Stomach (tissue), 8 donors: ENCODE measurements at regions not wholly inside any gene's neighbourhood (a gene's known extent, or its start where the extent isn't known, plus 50 kb on each side); places are given as distances from the start of the nearest gene placed in this dataset.

Source experiments
- DNase-seq, 2 donors: peaks; one replicate each; pipeline versions ENCODE4 v3.0.0 to v3.0.0-alpha.2; 2013 to 2019
- H3K27ac ChIP-seq, 5 donors: fragments of 200-600 bp in 4 of 5; sonication (generic) in 4 of 5; one replicate each; pipeline ENCODE4 v1.5.1; 2013 to 2019; ENCODE audit warnings: mild to moderate bottlenecking in 1 of 5, moderate library complexity in 1 of 5
- H3K27me3 ChIP-seq, 3 donors: fragments of 200-600 bp; sonication (generic); one replicate each; pipeline ENCODE4 v1.5.1; 2017 to 2019; ENCODE audit warnings: mixed run types in 1 of 3
- H3K36me3 ChIP-seq, 4 donors: fragments of 200-600 bp; sonication (generic); 1 replicate in 3 of 4; 2 replicates in 1 of 4; pipeline ENCODE4 v1.5.1; 2016 to 2019
- H3K4me1 ChIP-seq, 4 donors: fragments of 200-600 bp; sonication (generic); one replicate each; pipeline ENCODE4 v1.5.1; 2016 to 2019
- H3K4me3 ChIP-seq, 4 donors: fragments of 200-600 bp; sonication (generic) in 3 of 4; one replicate each; pipeline ENCODE4 v1.5.1; 2016 to 2019; ENCODE audit warnings: mild to moderate bottlenecking in 1 of 4
- H3K9me3 ChIP-seq, 4 donors: fragments of 200-600 bp; sonication (generic); one replicate each; pipeline ENCODE4 v1.5.1; 2016 to 2019
- CTCF ChIP-seq, 7 experiments: fragments of 450-650 bp in 4 of 7; fragments of 200-600 bp in 3 of 7; sonication (generic) in 3 of 7; IDR thresholded peaks; one replicate each; pipeline ENCODE4 v1.5.1; 2016 to 2019; ENCODE audit warnings: antibody characterized with exemption in 7 of 7, control low read depth in 2 of 7, mild to moderate bottlenecking in 1 of 7
- EP300 ChIP-seq: sonication (generic); formaldehyde crosslinking; IDR thresholded peaks from one replicate; pipeline ENCODE4 v1.6.1; 2017; ENCODE audit warnings: antibody characterized with exemption
- POLR2A ChIP-seq, 4 donors: fragments of 450-650 bp; IDR thresholded peaks; one replicate each; pipeline ENCODE4 v1.6.1; 2016; ENCODE audit warnings: antibody characterized with exemption in 4 of 4, control low read depth in 2 of 4, mild to moderate bottlenecking in 1 of 4, moderate library complexity in 1 of 4
- POLR2AphosphoS5 ChIP-seq, 3 donors: sonication (generic); formaldehyde crosslinking; IDR thresholded peaks; one replicate each; pipeline ENCODE4 v1.6.1; 2016; ENCODE audit warnings: antibody characterized with exemption in 3 of 3
- WGBS, 5 donors: extraction: QIAGEN DNeasy Blood & Tissue Kit in 3 of 5; methylation state at CpG; one replicate each; pipeline versions ENCODE4 v1.1.5 to v1.1.7; 2013 to 2018; 5-methylcytosine and 5-hydroxymethylcytosine counted together
- intact Hi-C: fragments of 100-400 bp; cut with DNase I; formaldehyde crosslinking; loops from one replicate; pipeline ENCODE4 v1.15.1; 2023; ENCODE audit warnings: low total_unique reads
- donor health status: healthy with polysubstance abuse.
- donor health status: Bipolar disorder and iron deficiency.
- donor health status: healthy.

DNA sequence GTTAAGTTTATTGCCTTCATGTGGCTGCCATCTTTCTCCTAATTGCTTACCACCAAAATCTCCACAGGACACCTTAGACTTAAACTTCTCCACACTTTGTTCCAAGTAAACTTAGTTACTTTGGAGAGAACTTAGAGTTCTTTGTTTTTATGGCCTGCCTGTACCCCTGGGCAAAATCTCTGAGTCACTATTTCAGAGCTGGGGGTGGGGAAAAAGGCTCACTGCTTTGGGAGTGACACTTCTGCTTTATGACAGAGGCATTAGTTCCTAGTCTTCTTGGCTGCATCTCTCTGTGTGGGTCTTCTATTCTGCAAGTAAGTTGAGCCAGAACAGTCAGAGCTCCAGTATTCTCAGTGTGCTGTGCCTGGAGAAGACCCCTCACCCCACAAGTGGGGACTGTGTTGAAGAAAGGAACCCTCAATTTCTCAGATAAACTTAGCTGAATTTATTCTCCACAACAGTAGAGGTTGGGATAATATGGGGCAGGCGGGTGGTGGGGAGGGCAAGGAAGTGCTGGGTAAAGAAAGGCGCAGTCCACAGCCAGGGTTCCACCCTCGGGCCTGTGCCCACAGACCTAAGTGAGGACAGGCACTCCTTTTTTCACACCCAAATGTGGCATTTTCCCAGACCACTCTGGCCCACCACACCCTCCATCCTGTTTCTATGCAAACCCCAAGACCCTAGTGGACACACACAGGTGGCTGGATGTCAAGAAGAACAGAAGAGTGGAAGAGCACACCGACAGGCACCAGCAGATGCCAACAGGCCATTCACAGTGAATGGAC, 636.6 kb upstream of the MAN1A1 start:
- intact Hi-C loops, result no loop called here
- no peak for TF ChIP-seq CTCF (IDR thresholded peaks at IDR 0.05)
- no peak for TF ChIP-seq POLR2AphosphoS5 (IDR thresholded peaks at IDR 0.05)
- no peak for TF ChIP-seq POLR2A (IDR thresholded peaks at IDR 0.05)
- TF ChIP-seq EP300, result no peak
- H3K36me3 ChIP-seq, result no peaks in the 10 kb centered on the region
- H3K27me3 ChIP-seq, result no peaks in the 10 kb centered on the region
- no peaks in the 10 kb centered on the region for H3K9me3 ChIP-seq
- no peaks in the 10 kb centered on the region for H3K4me1 ChIP-seq
- no peak overlapping the region for H3K4me3 ChIP-seq
- no peak for DNase-seq
- H3K27ac ChIP-seq, result no peak overlapping the region
- WGBS, 5 donors, result 84 to 87% (median 85%) methylated on average over 4 of the region's 4 CpGs

- intact Hi-C loops, result no loop called here
- Histone ChIP-seq H3K4me1 (no peaks in the 10 kb centered on the region), H3K27me3 (no peaks in the 10 kb centered on the region), H3K9me3 (no peaks in the 10 kb centered on the region), H3K4me3 (no peak overlapping the region), H3K27ac (no peak overlapping the region), H3K36me3 (no peaks in the 10 kb centered on the region)
- DNase-seq, result no peak
- WGBS, 5 donors, result 84 to 89% (median 86%) methylated on average over 1 of the region's 1 CpG
- TF ChIP-seq EP300 (no peak), POLR2A (IDR thresholded peaks at IDR 0.05) (no peak), CTCF (IDR thresholded peaks at IDR 0.05) (no peak), POLR2AphosphoS5 (IDR thresholded peaks at IDR 0.05) (no peak)
These were observed 631.2 kb upstream of the MAN1A1 start for GRCh38 chr6:119980802-119981201.

DNA sequence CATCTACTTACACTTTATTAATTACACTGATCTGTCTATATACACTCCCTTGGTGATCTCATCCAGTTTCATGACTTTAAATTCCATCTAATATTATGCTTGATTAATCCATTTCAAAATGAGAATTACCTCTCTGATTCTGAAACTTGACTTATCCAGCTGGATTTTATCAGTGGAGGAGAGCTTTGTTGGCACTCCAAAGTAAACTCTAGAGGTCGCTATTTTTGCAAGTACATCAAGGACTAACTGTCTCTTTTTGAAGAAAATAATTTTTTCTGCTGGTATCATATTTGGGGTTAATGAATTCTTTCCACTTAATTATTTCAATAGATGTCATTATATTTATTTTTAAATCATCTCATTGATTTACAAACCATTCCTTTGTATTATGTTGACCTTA, 630.3 kb upstream of the MAN1A1 start:
- DNase-seq, result no peak
- Histone ChIP-seq H3K27me3 (no peaks in the 10 kb centered on the region), H3K27ac (no peak overlapping the region), H3K4me1 (no peaks in the 10 kb centered on the region), H3K36me3 (no peaks in the 10 kb centered on the region), H3K9me3 (no peaks in the 10 kb centered on the region), H3K4me3 (no peak overlapping the region)
- TF ChIP-seq POLR2A (IDR thresholded peaks at IDR 0.05), result no peak
- no peak for TF ChIP-seq EP300
- TF ChIP-seq CTCF (IDR thresholded peaks at IDR 0.05), result peak in 1 of 7 experiments; percentile 8
- intact Hi-C loops, result no loop called here
- 5 to 19% (median 11%) methylated on average over 1 of the region's 1 CpG for WGBS, 5 donors

DNA sequence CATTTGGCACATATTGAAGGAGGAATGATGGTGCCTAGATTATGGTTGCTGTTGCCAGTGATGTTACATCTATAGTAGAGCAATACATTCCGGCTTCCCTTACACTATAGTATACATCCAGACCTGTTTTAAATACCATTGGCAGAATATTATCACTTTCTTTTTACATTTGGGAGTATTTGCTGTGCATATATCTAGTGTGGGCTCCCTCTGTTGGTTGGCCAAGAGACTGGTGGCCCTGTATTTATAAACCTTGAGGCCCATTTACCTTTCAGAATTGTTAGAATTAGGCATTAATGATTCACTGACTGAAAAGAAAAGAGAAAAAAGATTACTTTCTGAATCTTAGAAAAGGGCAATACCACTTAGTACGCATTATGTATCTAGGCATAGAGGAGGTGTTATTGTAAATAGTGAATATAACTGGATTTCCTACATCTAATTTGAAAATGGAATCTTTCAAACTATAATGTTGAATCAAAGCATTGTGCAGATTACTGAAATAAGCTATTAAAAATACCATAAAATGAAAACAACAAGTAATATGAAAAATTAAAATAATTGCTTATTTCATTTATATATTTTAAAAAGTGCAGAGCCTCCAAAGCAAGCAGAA, 628.8 kb upstream of the MAN1A1 start:
- no peaks in the 10 kb centered on the region for H3K4me1 ChIP-seq
- no peak for TF ChIP-seq POLR2A (IDR thresholded peaks at IDR 0.05)
- TF ChIP-seq CTCF (IDR thresholded peaks at IDR 0.05), result peak in 4 of 7 experiments; percentile 29 to 44 (median 37)
- TF ChIP-seq POLR2AphosphoS5 (IDR thresholded peaks at IDR 0.05), result no peak
- no peak for TF ChIP-seq EP300
- peak in 1 of 2 donors; percentile 42 for DNase-seq
- no peaks in the 10 kb centered on the region for H3K36me3 ChIP-seq
- intact Hi-C loops, result no loop called here
- no peaks in the 10 kb centered on the region for H3K27me3 ChIP-seq
- no peak overlapping the region for H3K27ac ChIP-seq
- H3K4me3 ChIP-seq, result no peak overlapping the region
- WGBS, 5 donors, result 78 to 85% (median 81%) methylated on average over 2 of the region's 2 CpGs
- no peaks in the 10 kb centered on the region for H3K9me3 ChIP-seq
